HG03196 (cell line): ENCODE measurements at regions not wholly inside any gene's neighbourhood (a gene's known extent, or its start where the extent isn't known, plus 50 kb on each side); places are given as distances from the start of the nearest gene placed in this dataset.

ENCODE experiments used
- ATAC-seq: cut with Tn5 transposase; IDR thresholded peaks from one replicate; pipeline ENCODE4 v1.9.1; 2021; ENCODE audit not compliant: unreplicated experiment

- no peak for ATAC-seq
These were observed 271.3 kb upstream of the TMPO start for GRCh38 chr12:98244136-98244535.

- no peak for ATAC-seq
These were observed 262.0 kb upstream of the TMPO start for GRCh38 chr12:98253207-98254037.

- ATAC-seq = no peak
These were observed 258.6 kb upstream of the TMPO start for GRCh38 chr12:98256830-98257229.

GRCh38 chr12:98259693-98260092 lies 255.7 kb upstream of the TMPO start:
- no peak for ATAC-seq

GRCh38 chr12:98260276-98260675 lies 255.1 kb upstream of the TMPO start:
- no peak for ATAC-seq

- no peak for ATAC-seq
These were observed 252.5 kb upstream of the TMPO start for GRCh38 chr12:98262902-98263301.

- peak; percentile 99 for ATAC-seq
These were observed 240.8 kb upstream of the TMPO start for GRCh38 chr12:98274430-98275130.

- ATAC-seq = peak; percentile 43
These were observed 240.3 kb upstream of the TMPO start for GRCh38 chr12:98275131-98275475.

GRCh38 chr12:98280152-98280551 lies 235.2 kb upstream of the TMPO start:
- ATAC-seq = no peak

GRCh38 chr12:98280621-98281020 lies 234.8 kb upstream of the TMPO start:
- ATAC-seq = no peak

- ATAC-seq = no peak
These were observed 223.6 kb upstream of the TMPO start for GRCh38 chr12:98291828-98292227.

GRCh38 chr12:98294051-98294805 lies 221.2 kb upstream of the TMPO start:
- no peak for ATAC-seq

GRCh38 chr12:98295681-98296080 lies 219.7 kb upstream of the TMPO start:
- no peak for ATAC-seq

GRCh38 chr12:98296462-98297079 lies 218.8 kb upstream of the TMPO start:
- no peak for ATAC-seq

- ATAC-seq = no peak
These were observed 217.9 kb upstream of the TMPO start for GRCh38 chr12:98297538-98297937.

GRCh38 chr12:98308141-98308540 lies 207.2 kb upstream of the TMPO start:
- ATAC-seq = no peak

GRCh38 chr12:98317939-98318899 lies 197.2 kb upstream of the TMPO start:
- ATAC-seq = no peak

GRCh38 chr12:98319716-98320425 lies 195.5 kb upstream of the TMPO start:
- no peak for ATAC-seq

- ATAC-seq = no peak
These were observed 190.4 kb upstream of the TMPO start for GRCh38 chr12:98325003-98325402.

GRCh38 chr12:98328467-98328866 lies 186.9 kb upstream of the TMPO start:
- ATAC-seq = no peak
